ENCODE measurements at regions not wholly inside any gene's neighbourhood (a gene's known extent, or its start where the extent isn't known, plus 50 kb on each side); places are given as distances from the start of the nearest gene placed in this dataset.
A peak's percentile ranks its signal among the peaks of the same experiment; 100 is the strongest.

GRCh38 chr4:45776146-45776545 is 347.7 kb downstream of the GABRG1 start:
- no peaks in the 10 kb centered on the region for H3K4me1 ChIP-seq (replicated peaks in 1 of 2)
- intact Hi-C loops (cut with DNase I), result no loop called here
- no peak overlapping the region for H3K27ac ChIP-seq
- no peaks in the 10 kb centered on the region for H3K9me3 ChIP-seq (replicated peaks in 1 of 3)
- DNase-seq, result peak in 3 of 7 donors; percentile 2 to 13 (median 8)
- no peaks in the 10 kb centered on the region for H3K27me3 ChIP-seq
- H3K4me3 ChIP-seq, result no peak overlapping the region
- TF ChIP-seq CTCF (IDR thresholded peaks at IDR 0.05) (no peak), POLR2A (IDR thresholded peaks at IDR 0.05) (no peak)
- WGBS, 4 donors, result 74 to 88% (median 85%) methylated on average over 2 of the region's 2 CpGs
- H3K36me3 ChIP-seq (replicated peaks in 1 of 2), result no peaks in the 10 kb centered on the region

- WGBS, 4 donors, result 82 to 87% (median 85%) methylated on average over 3 of the region's 3 CpGs
- DNase-seq, result no peak
- Histone ChIP-seq H3K4me3 (no peak overlapping the region), H3K4me1 (replicated peaks in 1 of 2) (no peaks in the 10 kb centered on the region), H3K27ac (no peak overlapping the region), H3K36me3 (replicated peaks in 1 of 2) (no peaks in the 10 kb centered on the region), H3K27me3 (no peaks in the 10 kb centered on the region), H3K9me3 (replicated peaks in 1 of 3) (no peaks in the 10 kb centered on the region)
- intact Hi-C loops (cut with DNase I), result no loop called here
- TF ChIP-seq POLR2A (IDR thresholded peaks at IDR 0.05) (no peak), CTCF (IDR thresholded peaks at IDR 0.05) (no peak)
Measured at GRCh38 chr4:45770958-45771357, 352.9 kb downstream of the GABRG1 start.

- 52 to 63% (median 60%) methylated on average over 1 of the region's 1 CpG for WGBS, 4 donors
- Histone ChIP-seq H3K4me1 (replicated peaks in 1 of 2) (no peaks in the 10 kb centered on the region), H3K4me3 (no peak overlapping the region), H3K36me3 (replicated peaks in 1 of 2) (no peaks in the 10 kb centered on the region), H3K27ac (no peak overlapping the region), H3K9me3 (replicated peaks in 1 of 3) (no peaks in the 10 kb centered on the region), H3K27me3 (no peaks in the 10 kb centered on the region)
- intact Hi-C loops (cut with DNase I), result no loop called here
- no peak for TF ChIP-seq CTCF (IDR thresholded peaks at IDR 0.05)
- no peak for TF ChIP-seq POLR2A (IDR thresholded peaks at IDR 0.05)
- no peak for DNase-seq
Measured at GRCh38 chr4:45765521-45765920, 358.3 kb downstream of the GABRG1 start.

- H3K9me3 ChIP-seq (replicated peaks in 1 of 3), result no peaks in the 10 kb centered on the region
- H3K4me1 ChIP-seq (replicated peaks in 1 of 2), result no peaks in the 10 kb centered on the region
- H3K27ac ChIP-seq, result no peak overlapping the region
- no peaks in the 10 kb centered on the region for H3K36me3 ChIP-seq (replicated peaks in 1 of 2)
- no peak overlapping the region for H3K4me3 ChIP-seq
- H3K27me3 ChIP-seq, result no peaks in the 10 kb centered on the region
- TF ChIP-seq CTCF (IDR thresholded peaks at IDR 0.05) (no peak), POLR2A (IDR thresholded peaks at IDR 0.05) (no peak)
- DNase-seq, result no peak
- intact Hi-C loops (cut with DNase I), result no loop called here
- WGBS, 4 donors, result 63 to 85% (median 76%) methylated on average over 4 of the region's 4 CpGs
Measured at GRCh38 chr4:45751877-45752530, 371.9 kb downstream of the GABRG1 start.
